NOMO-1 (cell line): ENCODE measurements at regions not wholly inside any gene's neighbourhood (a gene's known extent, or its start where the extent isn't known, plus 50 kb on each side); places are given as distances from the start of the nearest gene placed in this dataset.
"Not testable (repeated sequence)": the region's sequence is repeated elsewhere in the genome, so short reads cannot be mapped to it uniquely, and the experiment has no call there.

ENCODE experiments used
- DNase-seq, 2 experiments: peaks; one replicate each; lab custom pipeline; 2025; ENCODE audit not compliant: unreplicated experiment in 2 of 2; lab: John Stamatoyannopoulos, UW

DNA sequence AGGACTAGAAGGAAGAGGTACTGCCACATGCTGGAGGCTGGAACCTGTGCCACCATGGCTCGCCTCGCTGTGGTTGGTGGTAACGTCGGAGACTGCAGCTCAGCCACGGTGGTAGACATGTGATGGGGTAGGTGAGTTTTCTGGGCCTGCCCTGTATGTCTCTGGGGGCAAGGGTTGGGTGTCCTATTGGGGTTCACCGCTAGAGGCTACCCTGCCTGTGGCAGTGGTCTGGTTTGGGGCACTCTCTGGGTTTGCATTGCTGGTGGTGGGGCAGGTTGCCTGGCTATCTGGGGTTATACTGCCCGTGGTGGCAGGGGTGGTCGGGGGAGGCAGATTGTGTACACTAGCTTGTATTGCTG is 79.3 kb upstream of the KCNJ18 start:
- DNase-seq: no peak

DNA sequence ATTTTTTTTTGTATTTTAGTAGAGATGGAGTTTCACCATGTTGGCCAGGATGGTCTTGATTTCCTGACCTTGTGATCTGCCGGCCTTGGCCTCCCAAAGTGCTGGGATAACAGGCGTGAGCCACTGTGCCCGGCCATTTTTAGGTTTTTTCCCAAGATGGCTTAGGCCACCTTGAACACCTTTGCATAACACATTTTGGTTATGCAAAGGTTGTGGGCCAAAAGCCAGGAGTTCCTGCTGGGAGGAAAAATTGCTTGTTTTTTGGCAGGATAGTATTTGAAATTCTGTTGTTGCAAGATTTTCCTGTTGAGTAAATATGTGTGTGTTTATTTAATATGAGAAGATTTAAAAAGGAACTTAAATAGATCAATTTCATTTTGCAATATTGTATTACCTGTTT is 65.3 kb upstream of the KCNJ18 start:
- DNase-seq: not testable (repeated sequence)
